CD4-positive, alpha-beta T cell treated with Interleukin-4 for 4 hours (primary cell): ENCODE measurements at regions not wholly inside any gene's neighbourhood (a gene's known extent, or its start where the extent isn't known, plus 50 kb on each side); places are given as distances from the start of the nearest gene placed in this dataset.

Experiments used
- DNase-seq: peaks from one replicate; pipeline ENCODE4 v3.0.0-alpha.2; 2020

DNA sequence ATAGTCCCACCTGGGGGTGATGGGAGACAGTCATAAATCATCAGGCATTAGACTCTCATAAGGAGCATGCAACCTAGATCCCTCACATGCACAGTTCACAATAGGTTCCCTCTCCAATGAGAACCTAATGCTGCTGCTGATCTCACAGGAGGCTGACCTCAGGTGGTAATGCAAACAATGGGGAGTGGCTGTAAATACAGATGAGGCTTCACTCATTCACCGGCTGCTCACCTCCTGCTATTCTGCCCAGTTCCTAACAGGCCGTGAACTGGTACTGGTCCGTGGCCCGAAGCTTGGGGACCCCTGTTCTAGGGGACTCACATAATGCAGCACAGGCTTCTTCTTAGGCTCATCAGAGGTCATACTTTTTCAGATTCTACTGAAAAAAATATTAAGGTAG, 625.9 kb upstream of the AGA start:
- DNase-seq, result no peak

- no peak for DNase-seq
Observed at GRCh38 chr4:178070163-178070562, 627.9 kb upstream of the AGA start.

DNA sequence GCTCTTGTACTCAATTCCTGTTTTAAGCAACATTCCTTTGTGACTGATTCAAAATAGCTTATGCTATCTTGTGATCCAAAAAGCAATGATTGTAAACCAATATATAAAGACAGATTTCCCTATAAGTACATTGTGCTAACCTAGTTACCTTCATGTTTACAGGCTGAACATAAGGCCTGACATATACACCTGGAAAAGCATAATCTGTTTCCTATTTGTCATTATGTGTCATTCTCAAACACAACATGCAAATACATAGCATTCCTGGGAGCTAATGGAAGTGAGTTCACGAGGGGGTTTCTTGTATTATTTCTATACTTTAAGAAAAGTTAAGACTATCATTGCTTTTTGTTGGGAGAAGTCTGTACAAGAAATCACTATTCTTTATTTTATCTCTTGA, 638.1 kb upstream of the AGA start:
- no peak for DNase-seq

DNA sequence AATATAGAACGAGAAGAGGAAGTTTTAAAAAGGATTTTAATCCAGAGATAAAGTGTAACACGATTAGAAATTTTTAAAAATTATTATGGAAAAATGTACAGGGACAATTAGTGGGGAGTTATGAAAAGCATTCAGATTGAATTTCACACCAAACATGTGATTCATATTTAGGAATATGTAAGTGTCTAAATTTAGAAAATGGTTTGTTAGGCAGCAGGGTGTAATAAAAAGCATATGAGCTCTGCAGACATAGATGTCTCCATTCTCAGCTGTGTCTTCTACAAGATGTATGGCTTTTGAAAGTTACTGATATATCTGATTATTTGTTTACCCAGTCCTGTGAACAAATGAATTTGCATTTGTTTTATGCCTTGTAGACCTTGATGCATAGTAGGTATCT, 638.9 kb upstream of the AGA start:
- no peak for DNase-seq

- DNase-seq, result no peak
Observed at GRCh38 chr4:178081896-178082295, 639.7 kb upstream of the AGA start.

- no peak for DNase-seq
Observed at GRCh38 chr4:178082906-178083305, 640.7 kb upstream of the AGA start.

GRCh38 chr4:178083968-178084367, 641.7 kb upstream of the AGA start:
- no peak for DNase-seq

DNA sequence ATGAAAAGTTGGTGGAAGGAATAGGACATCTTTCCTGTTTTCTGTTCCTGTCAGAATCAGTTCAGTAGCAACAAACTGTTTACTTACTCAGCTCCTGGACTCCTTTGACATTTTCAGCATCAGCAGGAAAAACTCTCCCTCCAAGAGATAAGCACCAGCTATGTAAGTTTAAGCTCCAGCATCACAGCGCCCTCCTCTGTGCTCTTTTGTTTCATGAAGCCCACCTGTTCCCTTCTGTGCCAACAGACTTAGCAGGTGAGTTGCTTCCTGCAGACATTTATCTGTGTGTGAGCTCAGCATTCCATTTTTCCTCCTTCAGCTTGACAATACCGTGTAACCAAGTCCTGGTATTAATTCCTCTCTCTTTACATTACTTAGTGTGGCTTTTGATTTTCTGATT, 644.1 kb upstream of the AGA start:
- DNase-seq, result no peak

- DNase-seq, result no peak
Observed at GRCh38 chr4:178090640-178091411, 648.6 kb upstream of the AGA start.

DNA sequence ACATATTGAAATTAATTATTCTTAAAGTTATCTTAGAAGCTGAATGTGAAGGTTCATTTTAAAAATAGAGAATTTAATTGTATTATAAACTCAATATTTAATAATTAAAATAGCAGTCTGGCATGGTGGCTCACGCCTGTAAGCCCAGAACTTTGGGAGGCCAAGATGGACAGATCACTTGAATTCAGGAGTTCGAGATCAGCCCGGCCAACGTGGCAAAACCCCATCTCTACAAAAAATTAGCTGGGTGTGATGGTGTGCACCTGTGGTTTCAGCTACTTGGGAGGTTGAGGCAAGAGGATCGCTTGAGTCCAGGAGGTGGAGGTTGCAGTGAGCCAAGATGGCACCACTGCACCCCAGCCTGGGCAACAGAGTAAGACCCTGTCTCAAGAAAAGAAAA, 659.9 kb upstream of the AGA start:
- no peak for DNase-seq

- DNase-seq, result no peak
Observed at GRCh38 chr4:178105242-178105641, 663.0 kb upstream of the AGA start.

- no peak for DNase-seq
Observed at GRCh38 chr4:178136736-178137345, 694.6 kb upstream of the AGA start.

GRCh38 chr4:178137732-178138471, 695.7 kb upstream of the AGA start:
- DNase-seq, result no peak

- DNase-seq, result no peak
Observed at GRCh38 chr4:178138491-178138890, 696.3 kb upstream of the AGA start.

DNA sequence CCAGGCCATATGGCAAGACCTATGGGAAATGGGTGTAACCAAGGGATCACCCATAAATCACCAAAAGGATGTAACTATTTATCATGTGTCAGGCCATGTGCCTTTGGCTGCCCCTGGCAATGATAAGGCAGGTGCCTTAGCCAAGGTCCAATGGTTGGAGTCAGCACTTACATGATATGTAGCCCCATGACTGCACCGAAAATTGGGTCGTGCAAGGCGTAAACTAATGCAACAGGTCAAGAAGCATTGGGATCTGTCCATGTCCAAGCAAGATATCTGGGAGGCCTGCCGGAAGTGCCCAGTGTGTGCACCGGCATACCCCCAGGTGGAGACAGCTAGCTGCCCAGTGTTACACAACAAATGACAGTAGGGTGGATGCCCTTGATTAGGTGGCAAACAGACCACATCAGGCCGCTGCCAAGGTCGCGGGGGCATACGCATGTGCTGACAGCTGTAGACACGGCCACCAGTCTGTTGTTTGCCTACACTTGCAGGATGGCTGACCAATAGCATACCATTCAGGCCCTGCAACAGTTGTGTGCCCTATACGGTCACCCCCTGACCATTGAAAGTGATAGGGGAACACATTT, 698.2 kb upstream of the AGA start:
- no peak for DNase-seq

- DNase-seq, result no peak
Observed at GRCh38 chr4:178142724-178143123, 700.5 kb upstream of the AGA start.

DNA sequence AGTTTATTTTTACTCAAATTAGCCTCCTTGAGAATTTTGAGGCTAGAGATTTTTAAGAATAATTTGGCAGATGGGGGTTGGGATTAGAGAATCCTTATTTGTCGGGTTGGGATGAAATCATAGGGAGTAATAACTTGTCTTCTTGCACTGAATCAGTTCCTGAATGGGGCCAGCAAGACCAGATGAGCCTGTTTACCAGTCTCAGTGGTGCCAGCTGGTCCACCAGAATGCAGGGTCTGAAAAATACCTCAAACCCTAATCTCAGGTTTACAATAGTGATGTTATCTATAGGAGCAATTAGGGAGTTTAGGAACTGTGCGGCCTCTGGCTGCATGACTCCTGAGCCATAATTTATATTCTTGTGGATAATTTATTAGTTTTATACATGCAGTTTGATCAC, 705.9 kb upstream of the AGA start:
- DNase-seq, result no peak

GRCh38 chr4:178165251-178165950, 723.2 kb upstream of the AGA start:
- no peak for DNase-seq

- DNase-seq, result no peak
Observed at GRCh38 chr4:178165951-178166308, 723.7 kb upstream of the AGA start.

DNA sequence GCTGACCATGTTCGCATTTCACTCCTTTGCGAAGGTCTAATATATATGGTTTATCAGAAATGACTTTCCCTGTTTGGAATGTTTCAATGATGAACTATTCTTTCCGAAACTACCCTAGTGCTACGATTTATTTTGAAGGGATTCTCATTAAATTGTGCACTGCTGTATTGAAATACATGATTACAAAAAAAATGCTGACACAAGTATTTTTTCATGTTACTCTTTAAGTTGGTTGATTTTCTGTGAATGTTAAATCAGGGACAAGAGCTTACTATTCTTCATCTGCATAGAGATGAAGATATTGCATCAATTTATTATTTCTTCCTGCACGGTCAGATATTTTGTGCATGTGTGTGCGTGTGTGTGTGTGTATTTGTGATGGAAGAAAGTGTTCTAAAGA, 731.5 kb upstream of the AGA start:
- no peak for DNase-seq

DNA sequence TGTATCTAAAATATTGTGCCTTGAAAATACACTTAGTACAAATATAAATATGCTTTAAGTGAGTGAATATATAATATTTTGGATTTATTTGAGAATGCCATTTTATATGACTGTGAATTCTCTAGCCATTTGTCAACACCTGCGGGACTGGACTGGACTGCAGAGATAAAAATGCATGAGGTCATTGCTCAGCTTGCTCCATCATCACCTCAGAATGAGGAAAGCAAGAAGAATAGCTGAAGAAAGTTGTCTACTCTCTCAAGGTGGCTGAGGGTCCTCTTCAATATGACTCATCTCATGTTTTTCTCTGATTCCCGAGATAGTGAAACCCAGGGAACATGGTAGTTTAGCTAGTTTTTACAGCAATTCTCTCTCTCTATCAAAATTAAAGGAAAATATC, 732.5 kb upstream of the AGA start:
- DNase-seq, result no peak

DNA sequence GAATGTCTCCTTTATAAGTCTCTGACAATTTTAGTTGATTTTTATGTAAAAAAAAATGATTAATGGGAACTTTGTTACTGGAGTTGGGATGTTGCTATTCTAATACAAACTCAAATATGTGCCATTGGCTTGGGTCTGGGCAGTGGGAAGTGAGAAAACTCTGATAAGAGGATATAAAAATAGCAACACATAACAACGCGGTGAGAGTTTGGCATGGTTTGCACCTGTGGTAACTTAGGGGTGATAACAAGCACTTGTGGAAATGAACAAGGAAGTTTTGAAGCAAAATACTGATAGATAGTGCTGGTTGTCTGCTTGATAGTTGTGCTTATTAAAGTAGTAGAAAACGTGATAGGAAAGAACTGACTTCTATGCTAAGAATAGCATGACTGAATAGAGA, 743.3 kb upstream of the AGA start:
- DNase-seq, result no peak

DNA sequence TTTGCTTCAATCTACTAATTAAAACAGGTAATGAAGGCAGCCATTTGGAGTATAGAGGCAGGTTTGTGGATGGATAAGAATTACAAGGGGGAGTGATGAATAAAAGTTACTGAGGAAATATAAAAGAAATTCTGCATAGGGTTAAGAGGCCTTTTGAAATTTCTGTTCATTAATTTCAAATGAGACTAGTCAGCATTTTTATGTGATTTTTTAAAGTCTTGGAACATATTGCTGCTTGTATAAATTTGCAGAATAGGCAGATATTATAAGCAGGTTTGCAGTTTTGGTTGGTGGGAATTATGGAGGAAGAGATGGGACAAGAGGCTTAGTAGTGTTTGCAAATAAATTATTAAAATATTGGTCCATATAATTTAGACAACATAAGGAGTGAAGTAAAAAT, 750.4 kb upstream of the AGA start:
- DNase-seq, result no peak
